Psoas muscle (tissue), 7 donors: ENCODE measurements at regions not wholly inside any gene's neighbourhood (a gene's known extent, or its start where the extent isn't known, plus 50 kb on each side); places are given as distances from the start of the nearest gene placed in this dataset.
A peak's percentile ranks its signal among the peaks of the same experiment; 100 is the strongest.

ENCODE experiments used
- ATAC-seq, 4 donors: fragments of 200-7000 bp; cut with Tn5 transposase; one replicate each; pipeline ENCODE4 v1.9.1; 2020; ENCODE audit warnings: moderate library complexity in 3 of 4, mild to moderate bottlenecking in 2 of 4
- DNase-seq, 2 donors: peaks; one replicate each; pipeline ENCODE4 v3.0.0-alpha.2; 2020
- H3K27ac ChIP-seq: fragments of 200-600 bp; one replicate; pipeline ENCODE4 v1.8.0; 2022
- H3K27me3 ChIP-seq, 3 donors: fragments of 200-600 bp in 1 of 3; one replicate each; pipeline versions ENCODE4 v1.6.1 to v1.8.0; 2013 to 2022; ENCODE audit warnings: low read length in 2 of 3, mild to moderate bottlenecking in 2 of 3, moderate library complexity in 1 of 3; ENCODE audit not compliant: insufficient read depth in 3 of 3
- H3K36me3 ChIP-seq, 2 donors: fragments of 200-600 bp in 1 of 2; one replicate each; pipeline versions ENCODE4 v1.6.1 to v1.8.0; 2013 to 2022; ENCODE audit warnings: low read depth in 1 of 2, mild to moderate bottlenecking in 1 of 2, moderate library complexity in 1 of 2; ENCODE audit not compliant: insufficient read depth in 1 of 2
- H3K4me1 ChIP-seq: fragments of 200-600 bp; one replicate; pipeline ENCODE4 v1.8.0; 2022
- H3K4me3 ChIP-seq: fragments of 200-600 bp; one replicate; pipeline ENCODE4 v1.8.0; 2022; ENCODE audit warnings: mild to moderate bottlenecking
- H3K9me3 ChIP-seq: fragments of 200-600 bp; one replicate; pipeline ENCODE4 v1.8.0; 2022
- CTCF ChIP-seq: fragments of 200-600 bp; IDR thresholded peaks from one replicate; pipeline ENCODE4 v1.8.0; 2022; ENCODE audit warnings: antibody characterized with exemption
- WGBS, 3 donors: extraction: QIAGEN DNeasy Blood & Tissue Kit; methylation state at CpG; one replicate each; pipeline versions ENCODE4 v1.1.6 to v1.1.7; 2013; 5-methylcytosine and 5-hydroxymethylcytosine counted together
- intact Hi-C, 2 donors: fragments of 100-400 bp; cut with DNase I; formaldehyde crosslinking; loops; one replicate each; pipeline versions ENCODE4 v1.11.0 to v1.14.2; 2022
- donor health status: healthy with polysubstance abuse.
- donor health status: DM: no; HTN: no; CAD: no; lungs with moderate emphysema.
- donor health status: Bipolar disorder and iron deficiency.
- donor health status: healthy.
- donor health status: DM: yes; HTN: yes; CAD: no.
- donor health status: DM: no; HTN: no; CAD: no.
- donor health status: DM: yes; HTN: yes; CAD: no.

DNA sequence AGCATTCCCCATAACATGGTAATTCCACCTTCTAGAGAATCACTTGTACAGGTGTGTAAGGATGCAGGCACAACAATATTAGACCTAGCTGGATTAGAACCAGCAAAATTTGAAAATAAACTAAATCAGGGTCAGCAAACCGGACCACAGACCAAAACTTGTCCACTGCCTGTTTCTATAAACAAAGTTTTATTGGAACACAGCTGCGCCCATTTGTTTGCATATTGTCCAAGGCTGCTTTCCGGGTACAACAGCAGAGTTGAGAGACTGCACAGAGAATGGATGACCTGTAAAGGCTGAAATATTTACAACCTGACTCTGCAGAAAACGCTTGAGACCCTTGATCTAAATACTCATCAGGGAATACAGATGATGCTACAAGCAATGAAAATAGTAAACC, 73.6 kb upstream of the SLC45A1 start:
- Histone ChIP-seq H3K4me3 (no peak overlapping the region), H3K36me3 (no peaks in the 10 kb centered on the region), H3K4me1 (no peaks in the 10 kb centered on the region), H3K27ac (no peak overlapping the region), H3K27me3 (no peaks in the 10 kb centered on the region), H3K9me3 (no peaks in the 10 kb centered on the region)
- intact Hi-C loops = no loop called here
- 75 to 87% (median 76%) methylated on average over 4 of the region's 4 CpGs for WGBS, 3 donors
- ATAC-seq (no peak), DNase-seq (no peak)
- TF ChIP-seq CTCF = no peak

DNA sequence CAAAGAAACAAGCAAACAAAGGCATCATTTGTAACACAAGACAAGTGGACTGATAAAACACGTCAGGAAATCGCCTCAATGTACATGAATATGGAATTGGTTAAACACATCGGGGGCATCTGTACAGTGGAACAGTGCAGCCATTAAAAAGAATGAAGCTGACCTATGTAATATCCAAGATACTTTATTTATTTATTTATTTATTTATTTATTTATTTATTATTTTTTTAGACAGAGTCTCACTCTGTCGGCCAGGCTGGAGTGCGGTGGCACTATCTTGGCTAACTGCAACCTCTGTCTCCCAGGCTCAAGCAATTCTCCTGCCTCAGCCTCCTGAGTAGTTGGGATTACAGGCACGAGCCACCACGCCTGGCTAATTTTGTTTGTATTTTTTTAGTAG, 75.4 kb upstream of the SLC45A1 start:
- WGBS, 3 donors = 75 to 77% (median 77%) methylated on average over 7 of the region's 7 CpGs
- Histone ChIP-seq H3K27me3 (no peaks in the 10 kb centered on the region), H3K4me1 (no peaks in the 10 kb centered on the region), H3K27ac (no peak overlapping the region), H3K9me3 (no peaks in the 10 kb centered on the region), H3K36me3 (no peaks in the 10 kb centered on the region), H3K4me3 (no peak overlapping the region)
- intact Hi-C loops = no loop called here
- DNase-seq = no peak
- ATAC-seq = no peak
- TF ChIP-seq CTCF = no peak

DNA sequence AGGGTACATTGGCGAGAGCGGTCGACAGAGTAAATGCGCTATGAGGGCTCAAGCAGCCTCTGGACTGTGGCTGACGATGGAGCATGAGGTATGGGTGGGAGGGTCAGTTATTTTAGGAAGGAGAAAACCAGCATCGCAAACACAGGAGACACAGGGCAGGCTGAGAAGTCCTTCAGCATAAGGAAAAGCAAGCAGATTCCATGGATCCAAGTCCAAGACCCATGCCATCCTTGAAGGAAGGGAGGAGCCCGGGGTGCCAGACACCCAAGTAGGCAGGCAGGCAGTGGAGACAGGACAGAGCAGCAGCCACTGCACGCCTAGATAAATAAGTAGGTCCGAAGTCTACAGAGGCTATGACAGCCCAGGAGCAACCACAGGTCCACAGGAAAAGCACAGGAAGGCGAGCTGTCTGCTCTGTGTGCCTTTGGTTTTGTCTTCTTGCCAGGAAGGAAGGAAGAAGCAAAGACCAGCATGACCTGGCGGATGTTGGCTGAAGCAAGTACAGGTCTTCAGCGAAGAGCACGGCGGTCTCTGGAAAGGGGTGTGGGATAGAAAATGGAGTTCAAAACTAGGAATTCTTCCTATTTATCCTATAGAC, 76.4 kb upstream of the SLC45A1 start:
- no peak for ATAC-seq
- no peak for TF ChIP-seq CTCF
- 81 to 83% (median 83%) methylated on average over 14 of the region's 14 CpGs for WGBS, 3 donors
- Histone ChIP-seq H3K4me1 (no peaks in the 10 kb centered on the region), H3K27ac (no peak overlapping the region), H3K4me3 (no peak overlapping the region), H3K27me3 (no peaks in the 10 kb centered on the region), H3K9me3 (no peaks in the 10 kb centered on the region), H3K36me3 (no peaks in the 10 kb centered on the region)
- no peak for DNase-seq
- intact Hi-C loops = no loop called here

DNA sequence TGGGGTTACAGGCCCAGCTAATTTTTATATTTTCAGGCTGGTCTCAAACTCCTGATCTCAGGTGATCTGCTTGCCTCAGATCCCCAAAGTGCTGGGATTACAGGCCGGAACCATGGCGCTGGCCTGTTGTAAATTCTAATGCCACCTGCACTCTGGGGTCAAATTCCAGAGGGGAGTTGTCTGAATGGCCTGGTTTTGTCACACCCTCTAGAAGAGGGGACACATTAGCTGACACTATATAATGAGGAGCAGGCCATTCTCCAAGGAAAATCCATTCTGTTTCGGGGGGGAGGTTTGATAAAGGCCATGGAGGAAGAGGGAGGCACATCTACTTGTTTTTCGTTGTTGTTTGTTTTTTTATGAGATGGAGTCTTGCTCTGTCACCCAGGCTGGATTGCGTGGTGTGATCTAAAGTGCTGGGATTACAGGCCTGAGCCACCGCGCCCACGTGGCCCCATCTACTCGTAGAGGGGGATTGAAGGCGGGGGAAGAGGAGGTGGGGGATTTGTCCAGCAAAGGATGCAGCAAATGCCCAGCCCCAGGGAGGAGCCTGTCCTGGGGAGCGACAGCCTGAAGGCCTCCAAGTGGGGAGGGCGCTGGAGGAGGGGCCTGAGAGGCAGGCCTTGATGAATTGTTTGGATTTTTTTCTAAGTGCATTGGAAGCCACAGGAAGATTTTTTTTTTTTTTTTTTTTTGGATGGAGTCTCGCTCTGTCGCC, 78.4 kb upstream of the SLC45A1 start:
- TF ChIP-seq CTCF = no peak
- Histone ChIP-seq H3K4me1 (no peaks in the 10 kb centered on the region), H3K4me3 (no peak overlapping the region), H3K9me3 (no peaks in the 10 kb centered on the region), H3K27me3 (no peaks in the 10 kb centered on the region), H3K36me3 (no peaks in the 10 kb centered on the region), H3K27ac (no peak overlapping the region)
- ATAC-seq = no peak
- 83 to 84% (median 83%) methylated on average over 13 to 14 of the region's 14 CpGs for WGBS, 3 donors
- intact Hi-C loops = no loop called here
- no peak for DNase-seq

DNA sequence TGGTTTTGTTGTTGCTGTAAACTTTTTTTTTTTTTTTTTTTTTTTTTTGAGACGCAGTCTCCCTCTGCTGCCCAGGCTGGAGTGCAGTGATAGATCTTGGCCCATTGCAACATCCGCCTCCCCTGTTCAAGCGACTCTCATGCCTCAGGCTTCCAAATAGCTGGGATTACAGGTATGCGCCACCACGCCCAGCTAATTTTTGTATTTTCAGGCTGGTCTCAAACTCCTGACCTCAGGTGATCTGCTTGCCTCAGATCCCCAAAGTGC, 78.9 kb upstream of the SLC45A1 start:
- TF ChIP-seq CTCF = peak; percentile 17
- 77 to 89% (median 77%) methylated on average over 4 to 5 of the region's 5 CpGs for WGBS, 3 donors
- H3K4me1 ChIP-seq = no peaks in the 10 kb centered on the region
- H3K27me3 ChIP-seq = no peaks in the 10 kb centered on the region
- H3K36me3 ChIP-seq = no peaks in the 10 kb centered on the region
- H3K9me3 ChIP-seq = no peaks in the 10 kb centered on the region
- no peak overlapping the region for H3K4me3 ChIP-seq
- H3K27ac ChIP-seq = no peak overlapping the region
- intact Hi-C loops = no loop called here
- ATAC-seq = peak in 2 of 4 donors; percentile 42 to 76
- DNase-seq = peak; percentile 29 to 58
